Kidney epithelial cell (primary cell): ENCODE measurements at regions not wholly inside any gene's neighbourhood (a gene's known extent, or its start where the extent isn't known, plus 50 kb on each side); places are given as distances from the start of the nearest gene placed in this dataset.

Experiments used
- DNase-seq: peaks from one replicate; pipeline ENCODE4 v3.0.0-alpha.2; 2010; ENCODE audit warnings: low read depth
- H3K27me3 ChIP-seq: 2 replicates; pipeline ENCODE4 v1.6.0; 2011; ENCODE audit warnings: low read length; ENCODE audit not compliant: control insufficient read depth, insufficient read depth
- H3K36me3 ChIP-seq: 2 replicates; pipeline ENCODE4 v1.5.1; 2011; ENCODE audit warnings: low read length; ENCODE audit not compliant: control insufficient read depth, insufficient read depth
- H3K4me3 ChIP-seq: 2 replicates; pipeline ENCODE4 v1.5.1; 2011; ENCODE audit warnings: low read depth, mild to moderate bottlenecking, control low read depth, low read length
- CTCF ChIP-seq: IDR thresholded peaks from 2 replicates; pipeline ENCODE4 v1.5.1; 2011; ENCODE audit warnings: mild to moderate bottlenecking, moderate library complexity, low read length, control low read depth, inconsistent platforms; ENCODE audit not compliant: insufficient read depth, poor library complexity, severe bottlenecking

GRCh38 chr18:68438536-68438935, 276.4 kb downstream of the TMX3 start:
- TF ChIP-seq CTCF: no peak
- no peak for DNase-seq
- H3K4me3 ChIP-seq: no peak overlapping the region
- no peaks in the 10 kb centered on the region for H3K36me3 ChIP-seq
- no peaks in the 10 kb centered on the region for H3K27me3 ChIP-seq

GRCh38 chr18:68436485-68436884, 278.4 kb downstream of the TMX3 start:
- Histone ChIP-seq H3K36me3 (no peaks in the 10 kb centered on the region), H3K27me3 (no peaks in the 10 kb centered on the region), H3K4me3 (no peak overlapping the region)
- no peak for TF ChIP-seq CTCF
- no peak for DNase-seq

- H3K36me3 ChIP-seq: no peaks in the 10 kb centered on the region
- H3K4me3 ChIP-seq: no peak overlapping the region
- no peak for DNase-seq
- H3K27me3 ChIP-seq: no peaks in the 10 kb centered on the region
- no peak for TF ChIP-seq CTCF
Measured at GRCh38 chr18:68435581-68435980, 279.3 kb downstream of the TMX3 start.

GRCh38 chr18:68431922-68432198, 283.0 kb downstream of the TMX3 start:
- Histone ChIP-seq H3K4me3 (no peak overlapping the region), H3K27me3 (no peaks in the 10 kb centered on the region), H3K36me3 (no peaks in the 10 kb centered on the region)
- TF ChIP-seq CTCF: no peak
- DNase-seq: no peak

- no peaks in the 10 kb centered on the region for H3K36me3 ChIP-seq
- H3K27me3 ChIP-seq: no peaks in the 10 kb centered on the region
- no peak for TF ChIP-seq CTCF
- no peak for DNase-seq
- no peak overlapping the region for H3K4me3 ChIP-seq
Measured at GRCh38 chr18:68431111-68431921, 283.6 kb downstream of the TMX3 start.

GRCh38 chr18:68429841-68430240, 285.1 kb downstream of the TMX3 start:
- H3K36me3 ChIP-seq: no peaks in the 10 kb centered on the region
- no peak for DNase-seq
- H3K27me3 ChIP-seq: no peaks in the 10 kb centered on the region
- TF ChIP-seq CTCF: no peak
- no peak overlapping the region for H3K4me3 ChIP-seq
